NCI-H1105 treated with DMSO at 0.1 percent for 48 hours (cell line): ENCODE measurements at regions not wholly inside any gene's neighbourhood (a gene's known extent, or its start where the extent isn't known, plus 50 kb on each side); places are given as distances from the start of the nearest gene placed in this dataset.

ENCODE experiments used
- DNase-seq: peaks from one replicate; lab custom pipeline; 2025; lab: John Stamatoyannopoulos, UW

DNA sequence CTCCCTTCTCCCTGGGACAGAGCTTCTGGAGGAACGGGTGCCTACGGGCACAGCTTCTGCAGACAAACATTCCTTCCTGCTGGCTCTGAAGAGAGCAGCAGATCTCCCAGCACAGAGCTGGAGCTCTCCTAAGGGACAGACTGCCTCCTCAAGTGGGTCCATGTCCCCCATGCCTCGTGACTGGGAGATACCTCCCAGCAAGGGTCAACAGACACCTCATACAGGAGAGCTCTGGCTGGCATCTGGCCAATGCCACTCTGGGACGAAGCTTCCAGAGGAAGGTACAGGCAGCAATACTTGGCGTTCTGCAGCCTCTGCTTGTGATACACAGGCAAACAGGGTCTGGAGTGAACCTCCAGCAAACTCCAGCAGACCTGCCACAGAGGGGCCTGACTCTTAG, 227.9 kb downstream of the SPATA31D1 start:
- no peak for DNase-seq

DNA sequence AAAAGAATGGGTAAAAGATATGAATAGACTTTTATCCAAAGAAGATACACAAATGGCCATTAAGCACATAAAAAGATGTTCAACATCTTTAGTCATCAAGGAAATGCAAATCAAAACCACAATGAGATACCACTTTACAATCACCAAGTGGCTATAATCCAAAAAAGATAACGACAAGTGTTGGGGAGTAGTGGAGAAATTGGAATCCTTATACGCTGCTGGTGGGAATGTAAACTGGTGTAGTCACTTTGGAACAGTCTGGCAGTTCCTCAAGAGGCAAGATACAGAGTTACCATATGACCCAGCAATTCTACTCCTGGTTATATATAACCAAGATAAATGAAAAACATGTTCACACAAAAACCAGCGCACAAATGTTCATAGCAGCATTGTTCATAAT, 234.9 kb downstream of the SPATA31D1 start:
- DNase-seq, result no peak

GRCh38 chr9:82231411-82231810, 242.8 kb downstream of the SPATA31D1 start:
- no peak for DNase-seq

DNA sequence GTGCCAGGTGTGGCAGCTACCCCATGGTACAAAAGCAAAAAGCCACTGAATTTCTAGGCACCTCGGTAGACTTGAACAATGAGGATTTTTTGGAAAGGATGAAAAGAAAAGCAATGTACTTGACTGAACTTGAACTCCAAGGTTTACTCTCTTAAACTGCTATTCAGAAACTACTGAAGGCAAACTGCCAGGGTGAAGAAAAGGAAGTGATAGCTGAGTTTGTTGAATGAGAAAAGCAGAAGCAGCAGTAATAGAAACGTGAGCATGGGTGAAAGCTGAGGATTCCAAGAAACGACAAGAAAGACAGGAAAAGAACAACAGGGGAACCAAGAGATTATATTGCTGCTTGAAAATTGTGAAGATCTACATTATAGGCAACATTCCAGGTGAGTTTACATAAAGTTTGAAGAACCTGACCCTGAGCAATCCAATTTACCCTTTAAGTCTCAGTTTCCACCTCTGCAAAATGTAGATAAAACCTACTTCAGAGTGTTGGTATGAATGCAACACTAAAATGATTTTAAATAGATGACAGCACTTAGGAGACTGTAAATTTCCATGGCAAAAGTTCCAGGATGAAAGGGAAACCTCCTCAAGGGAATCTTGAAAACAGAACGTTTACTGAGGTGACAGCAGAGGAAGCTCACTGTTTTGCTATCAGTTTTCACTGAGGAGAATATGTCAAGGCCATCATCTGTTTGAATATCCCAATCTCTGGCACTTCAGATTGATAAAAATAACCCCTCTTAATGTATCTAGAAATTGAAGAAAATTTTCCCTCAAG, 245.8 kb downstream of the SPATA31D1 start:
- DNase-seq, result no peak

- DNase-seq, result no peak
Observed at GRCh38 chr9:82242285-82242963, 253.9 kb downstream of the SPATA31D1 start.

DNA sequence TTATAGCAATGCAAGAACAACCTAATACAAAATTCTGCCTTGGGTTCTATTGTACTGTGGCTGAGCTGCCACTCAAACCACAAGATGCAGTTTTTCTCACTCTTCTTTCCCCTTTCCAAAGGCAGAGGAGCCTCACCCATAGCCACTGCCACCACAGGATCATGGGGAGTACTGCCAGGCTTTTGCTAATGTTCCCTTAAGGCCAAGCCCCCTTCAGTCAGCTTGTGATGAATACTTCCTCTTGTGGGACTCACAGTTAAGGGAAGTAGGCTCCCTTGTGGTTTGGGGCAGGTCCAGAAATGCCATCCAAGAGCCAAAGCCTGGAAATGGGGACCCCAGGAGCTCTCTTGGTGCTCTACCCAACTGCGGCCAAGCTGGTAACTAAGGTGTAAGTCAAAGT, 258.7 kb downstream of the SPATA31D1 start:
- no peak for DNase-seq

GRCh38 chr9:82252116-82252515, 263.5 kb downstream of the SPATA31D1 start:
- DNase-seq, result no peak

DNA sequence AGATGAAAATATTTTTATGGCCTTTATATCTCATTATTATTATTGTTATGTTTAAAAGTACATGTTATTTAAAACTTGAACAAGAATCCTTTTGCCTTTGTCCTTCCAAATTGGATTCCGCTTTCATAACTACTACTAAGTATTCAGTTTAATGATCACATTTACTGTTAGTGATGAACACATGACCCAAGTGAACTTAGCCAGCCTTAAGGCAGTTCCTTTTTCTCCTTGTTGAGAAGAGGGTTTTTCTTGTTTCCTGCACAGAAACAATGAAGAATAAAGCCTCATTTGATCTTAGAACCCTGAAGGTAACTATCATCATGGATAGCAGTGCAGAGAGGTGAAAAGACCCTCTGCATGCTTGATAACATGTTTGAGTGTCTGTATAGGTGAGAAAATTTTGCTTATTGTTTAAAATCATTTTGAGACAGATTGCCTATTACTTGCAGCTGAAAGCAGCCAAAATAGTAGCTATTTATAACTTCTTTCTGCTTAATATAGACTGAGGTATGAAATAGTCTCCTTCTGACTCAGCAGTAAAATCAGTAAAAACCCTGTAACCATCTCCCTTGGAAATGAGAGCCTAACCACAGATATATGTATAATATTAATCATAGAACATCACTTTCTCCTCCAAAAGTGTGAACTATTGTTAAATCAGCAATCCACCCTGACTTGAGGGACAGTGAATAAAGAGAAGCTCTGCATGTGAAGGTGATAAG, 266.2 kb downstream of the SPATA31D1 start:
- no peak for DNase-seq

- DNase-seq, result peak; percentile 62
Observed at GRCh38 chr9:82255481-82256176, 267.1 kb downstream of the SPATA31D1 start.

- DNase-seq, result no peak
Observed at GRCh38 chr9:82260691-82261090, 272.1 kb downstream of the SPATA31D1 start.

DNA sequence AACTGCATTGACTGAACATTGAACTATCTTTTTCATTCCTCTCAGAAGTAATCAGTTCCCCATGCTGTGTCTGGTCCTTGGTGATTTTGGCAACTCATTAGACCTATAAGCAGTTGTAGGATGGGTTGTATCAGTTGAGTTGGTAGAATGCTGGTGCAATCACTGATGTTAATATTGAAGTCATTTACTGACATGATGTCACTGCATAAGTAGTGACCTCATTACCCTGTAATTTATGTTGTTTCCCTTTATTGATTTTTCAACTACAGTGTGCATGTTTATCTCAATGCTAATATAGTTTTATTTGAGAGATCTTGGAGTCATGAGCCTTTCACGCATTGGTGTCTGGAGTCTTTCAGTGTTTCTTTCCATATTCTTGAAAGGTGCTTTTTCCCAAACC, 275.0 kb downstream of the SPATA31D1 start:
- no peak for DNase-seq

- no peak for DNase-seq
Observed at GRCh38 chr9:82271106-82271561, 282.6 kb downstream of the SPATA31D1 start.

DNA sequence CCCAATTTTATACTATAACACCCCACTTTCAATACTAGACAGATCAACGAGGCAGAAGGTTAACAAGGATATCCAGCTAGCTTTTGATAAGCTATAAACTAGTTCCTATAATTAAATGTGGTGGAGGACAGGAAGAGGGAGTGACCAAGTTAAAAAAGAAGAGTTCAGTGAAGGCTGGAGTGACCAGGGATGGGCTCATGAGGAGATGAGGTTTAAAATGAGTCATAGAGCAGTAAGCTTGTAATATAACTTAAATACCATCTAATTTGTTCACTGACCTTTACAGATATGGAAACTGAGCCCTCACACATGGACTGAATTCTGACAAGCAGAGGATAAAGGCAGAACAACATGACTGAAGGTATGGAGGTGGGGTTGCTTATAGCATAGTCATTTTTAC, 284.5 kb downstream of the SPATA31D1 start:
- DNase-seq, result no peak

GRCh38 chr9:82275258-82275927, 286.8 kb downstream of the SPATA31D1 start:
- no peak for DNase-seq

- no peak for DNase-seq
Observed at GRCh38 chr9:82281066-82281465, 292.5 kb downstream of the SPATA31D1 start.

DNA sequence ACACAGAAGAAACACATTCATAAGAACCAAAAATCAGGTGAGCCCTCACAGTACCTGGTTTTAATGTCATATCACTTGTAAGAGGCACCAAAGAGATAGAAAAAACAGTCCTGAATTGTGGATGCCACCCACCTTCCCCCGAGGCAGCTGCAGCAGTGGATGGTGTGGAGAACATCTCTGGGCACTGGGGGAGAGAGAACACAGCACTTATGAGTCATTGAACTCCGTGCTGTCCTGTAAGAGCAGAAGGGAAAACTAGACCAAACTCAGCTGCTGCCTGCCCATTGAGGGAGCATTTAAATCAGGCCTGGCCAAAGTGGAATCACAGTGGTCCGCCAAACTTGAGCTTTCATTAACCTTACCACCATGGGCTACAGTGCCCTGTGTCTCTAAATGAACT, 296.2 kb downstream of the SPATA31D1 start:
- DNase-seq, result no peak

GRCh38 chr9:82295181-82295580, 306.6 kb downstream of the SPATA31D1 start:
- DNase-seq, result no peak

DNA sequence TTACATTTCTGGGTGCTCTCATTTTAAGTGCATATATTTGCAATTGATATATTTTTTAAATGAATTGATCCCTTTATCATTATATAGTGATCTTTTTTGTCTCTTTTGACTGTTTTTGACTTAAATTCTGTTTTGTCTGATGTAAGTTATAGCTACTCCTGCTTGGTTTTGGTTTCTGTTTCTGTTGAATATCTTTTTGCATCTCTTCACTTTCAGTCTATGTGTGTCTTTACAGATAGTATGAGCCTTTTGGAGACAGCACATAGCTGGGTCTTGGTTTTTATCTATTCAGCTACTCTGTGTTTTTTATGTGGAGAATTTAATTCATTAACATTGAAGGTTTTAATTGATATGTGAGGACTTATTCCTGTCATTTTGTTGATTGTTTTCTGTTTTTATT, 311.3 kb downstream of the SPATA31D1 start:
- no peak for DNase-seq

DNA sequence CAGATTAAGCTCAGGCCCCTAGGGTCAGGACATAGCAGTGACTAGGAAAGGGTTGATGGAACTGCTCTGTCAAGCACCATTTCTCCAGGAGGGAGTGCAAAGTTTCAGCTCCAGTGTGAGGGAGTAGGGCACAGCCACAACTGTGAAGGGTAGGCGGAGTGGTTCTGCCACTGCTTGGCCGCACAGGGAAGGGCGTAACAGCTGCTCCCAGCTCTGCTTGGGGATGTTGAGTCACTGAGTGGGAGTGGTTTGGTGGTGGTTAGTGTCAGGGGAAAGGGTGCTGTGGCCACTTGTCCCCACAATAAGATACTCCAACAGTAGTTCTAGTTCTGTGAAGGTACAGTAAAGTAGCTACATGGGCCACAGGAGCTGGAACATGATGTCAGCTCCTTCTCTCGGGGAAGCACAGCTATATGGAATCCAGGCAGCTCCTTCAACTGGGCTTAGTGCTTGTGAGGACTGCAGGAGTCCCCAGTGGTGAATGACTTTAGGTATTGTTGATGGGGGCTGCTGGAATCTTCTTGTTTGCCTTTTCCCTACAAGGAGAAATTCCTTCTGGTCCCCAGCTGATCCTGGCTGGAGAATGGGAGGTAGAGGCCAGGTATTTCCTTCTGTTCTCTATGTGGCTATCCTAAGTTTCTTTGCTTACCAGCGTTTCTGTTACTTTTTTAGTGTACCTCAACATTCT, 314.5 kb downstream of the SPATA31D1 start:
- DNase-seq, result no peak

- peak; percentile 34 for DNase-seq
Observed at GRCh38 chr9:82308836-82309235, 320.3 kb downstream of the SPATA31D1 start.

GRCh38 chr9:82313697-82314096, 325.1 kb downstream of the SPATA31D1 start:
- DNase-seq, result no peak
